Medulla oblongata (tissue), 1 donor: ENCODE measurements at regions not wholly inside any gene's neighbourhood (a gene's known extent, or its start where the extent isn't known, plus 50 kb on each side); places are given as distances from the start of the nearest gene placed in this dataset.

ENCODE experiments used
- DNase-seq: peaks from one replicate; pipeline ENCODE4 v3.0.0-alpha.2; 2015; ENCODE audit errors: extremely low spot score

- no peak for DNase-seq
Measured at GRCh38 chr17:36816214-36816906, 120.9 kb upstream of the LHX1 start.

- DNase-seq: no peak
Measured at GRCh38 chr17:36816907-36817288, 120.4 kb upstream of the LHX1 start.

GRCh38 chr17:36817483-36818048 lies 119.7 kb upstream of the LHX1 start:
- no peak for DNase-seq

GRCh38 chr17:36818134-36818825 lies 119.0 kb upstream of the LHX1 start:
- no peak for DNase-seq

GRCh38 chr17:36823850-36824677 lies 113.2 kb upstream of the LHX1 start:
- DNase-seq: no peak

GRCh38 chr17:36824678-36825101 lies 112.6 kb upstream of the LHX1 start:
- no peak for DNase-seq

GRCh38 chr17:36825113-36825512 lies 112.2 kb upstream of the LHX1 start:
- DNase-seq: no peak

GRCh38 chr17:36825521-36825920 lies 111.8 kb upstream of the LHX1 start:
- no peak for DNase-seq

- DNase-seq: no peak
Measured at GRCh38 chr17:36825951-36826350, 111.3 kb upstream of the LHX1 start.

GRCh38 chr17:36827081-36827480 lies 110.2 kb upstream of the LHX1 start:
- no peak for DNase-seq

- DNase-seq: no peak
Measured at GRCh38 chr17:36829676-36830075, 107.6 kb upstream of the LHX1 start.

- no peak for DNase-seq
Measured at GRCh38 chr17:36833279-36833678, 104.0 kb upstream of the LHX1 start.

GRCh38 chr17:36835036-36835435 lies 102.2 kb upstream of the LHX1 start:
- no peak for DNase-seq

GRCh38 chr17:36837195-36837938 lies 99.9 kb upstream of the LHX1 start:
- no peak for DNase-seq

GRCh38 chr17:36837939-36838272 lies 99.4 kb upstream of the LHX1 start:
- no peak for DNase-seq

GRCh38 chr17:36839256-36839655 lies 98.0 kb upstream of the LHX1 start:
- DNase-seq: no peak

- DNase-seq: no peak
Measured at GRCh38 chr17:36840796-36841195, 96.5 kb upstream of the LHX1 start.

GRCh38 chr17:36842231-36842819 lies 95.0 kb upstream of the LHX1 start:
- no peak for DNase-seq

- DNase-seq: no peak
Measured at GRCh38 chr17:36842963-36843558, 94.2 kb upstream of the LHX1 start.

GRCh38 chr17:36844013-36844412 lies 93.3 kb upstream of the LHX1 start:
- DNase-seq: no peak

GRCh38 chr17:36844601-36845000 lies 92.7 kb upstream of the LHX1 start:
- DNase-seq: no peak
